ENCODE measurements at regions not wholly inside any gene's neighbourhood (a gene's known extent, or its start where the extent isn't known, plus 50 kb on each side); places are given as distances from the start of the nearest gene placed in this dataset.

DNA sequence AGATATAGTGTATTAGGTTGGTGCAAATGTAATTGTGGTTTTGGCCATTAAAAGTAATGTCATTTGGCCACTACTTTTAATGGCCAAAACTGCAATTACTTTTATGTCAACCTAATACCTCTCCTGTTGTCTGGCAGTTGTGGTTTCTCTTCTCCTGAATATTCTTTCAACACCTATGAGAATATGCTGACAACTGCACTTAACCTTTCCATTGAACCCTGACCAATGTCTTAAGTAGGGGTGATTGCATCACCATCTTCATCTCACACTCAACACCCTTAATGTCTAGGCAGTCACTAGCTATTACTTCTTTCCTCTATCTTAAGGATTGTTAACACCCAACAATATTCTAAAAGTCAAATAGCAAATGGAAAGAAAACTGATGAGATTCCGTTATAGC is 200.5 kb upstream of the HSF2 start:
- TF ChIP-seq POLR2AphosphoS5 (IDR thresholded peaks at IDR 0.05) = no peak
- TF ChIP-seq, protein P1, sequence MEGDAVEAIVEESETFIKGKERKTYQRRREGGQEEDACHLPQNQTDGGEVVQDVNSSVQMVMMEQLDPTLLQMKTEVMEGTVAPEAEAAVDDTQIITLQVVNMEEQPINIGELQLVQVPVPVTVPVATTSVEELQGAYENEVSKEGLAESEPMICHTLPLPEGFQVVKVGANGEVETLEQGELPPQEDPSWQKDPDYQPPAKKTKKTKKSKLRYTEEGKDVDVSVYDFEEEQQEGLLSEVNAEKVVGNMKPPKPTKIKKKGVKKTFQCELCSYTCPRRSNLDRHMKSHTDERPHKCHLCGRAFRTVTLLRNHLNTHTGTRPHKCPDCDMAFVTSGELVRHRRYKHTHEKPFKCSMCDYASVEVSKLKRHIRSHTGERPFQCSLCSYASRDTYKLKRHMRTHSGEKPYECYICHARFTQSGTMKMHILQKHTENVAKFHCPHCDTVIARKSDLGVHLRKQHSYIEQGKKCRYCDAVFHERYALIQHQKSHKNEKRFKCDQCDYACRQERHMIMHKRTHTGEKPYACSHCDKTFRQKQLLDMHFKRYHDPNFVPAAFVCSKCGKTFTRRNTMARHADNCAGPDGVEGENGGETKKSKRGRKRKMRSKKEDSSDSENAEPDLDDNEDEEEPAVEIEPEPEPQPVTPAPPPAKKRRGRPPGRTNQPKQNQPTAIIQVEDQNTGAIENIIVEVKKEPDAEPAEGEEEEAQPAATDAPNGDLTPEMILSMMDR (IDR thresholded peaks at IDR 0.05) = no peak
- TF ChIP-seq EP300 (IDR thresholded peaks at IDR 0.05; ENCODE audit: low read depth) = no peak
- TF ChIP-seq POLR2A (IDR thresholded peaks at IDR 0.05) = no peak

All from transverse colon (tissue), 4 donors.